NAMALWA (cell line): ENCODE measurements at regions not wholly inside any gene's neighbourhood (a gene's known extent, or its start where the extent isn't known, plus 50 kb on each side); places are given as distances from the start of the nearest gene placed in this dataset.
"Not testable (repeated sequence)": the region's sequence is repeated elsewhere in the genome, so short reads cannot be mapped to it uniquely, and the experiment has no call there.

Experiments used
- DNase-seq: peaks from one replicate; pipeline ENCODE4 v3.0.0-alpha.2; 2015; ENCODE audit warnings: low spot score

DNA sequence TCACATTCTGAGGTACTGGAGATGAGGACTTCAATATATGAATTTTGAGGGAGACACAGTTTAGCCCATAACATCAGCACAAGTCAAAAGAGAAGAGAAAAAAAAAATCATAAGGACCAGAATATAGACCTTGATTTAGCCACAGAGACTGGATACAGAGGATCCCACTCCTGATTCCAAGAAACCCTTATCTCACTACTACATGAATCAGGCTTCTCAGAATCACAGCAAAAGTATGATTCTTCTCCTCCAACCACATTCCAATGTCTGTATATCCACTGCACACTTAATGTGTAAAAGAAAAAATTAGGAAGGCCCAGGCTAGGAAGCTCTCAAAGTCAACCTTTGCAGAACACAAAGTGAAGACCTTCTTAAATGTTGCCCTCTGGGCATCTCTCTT is 610.9 kb downstream of the DTWD2 start:
- no peak for DNase-seq

DNA sequence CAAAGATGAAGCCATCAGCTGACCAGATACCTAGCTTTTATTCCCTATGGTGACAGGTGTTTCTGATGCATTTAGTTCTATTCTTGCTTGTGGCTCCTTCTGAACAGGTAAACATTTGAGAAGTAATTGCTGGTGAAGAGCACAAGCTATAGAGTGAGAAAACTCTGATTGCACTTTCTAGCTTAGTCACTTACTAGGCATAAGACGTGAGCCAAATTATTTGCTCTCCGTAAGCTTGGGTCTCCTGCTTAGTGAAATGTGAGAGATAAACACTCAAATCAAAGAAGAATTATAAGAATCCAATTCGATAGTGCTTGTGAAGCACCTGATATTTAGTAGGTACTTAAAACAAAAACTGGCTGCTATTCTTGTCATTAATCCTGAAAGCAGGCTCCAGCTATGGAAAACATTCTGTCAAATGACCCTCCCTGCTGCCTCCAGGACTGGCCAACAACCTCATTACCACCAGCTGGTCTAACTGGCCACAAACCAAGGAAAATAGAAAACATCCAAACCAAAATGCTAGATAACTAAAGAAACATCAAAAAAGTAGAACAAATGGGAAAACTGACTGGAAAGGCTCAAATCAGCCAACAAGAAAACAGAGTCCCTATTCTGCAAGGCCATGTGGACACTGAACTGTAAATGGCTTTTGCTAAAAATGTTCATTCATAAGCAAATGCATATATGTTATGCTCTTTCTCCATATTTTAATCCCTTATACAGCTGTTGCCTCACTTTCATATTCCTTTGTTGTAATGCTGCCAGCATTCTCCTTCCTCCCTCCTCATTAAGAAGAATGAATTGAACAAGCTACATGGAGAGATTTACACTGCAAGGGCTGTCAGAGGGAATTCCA is 616.1 kb downstream of the DTWD2 start:
- no peak for DNase-seq

DNA sequence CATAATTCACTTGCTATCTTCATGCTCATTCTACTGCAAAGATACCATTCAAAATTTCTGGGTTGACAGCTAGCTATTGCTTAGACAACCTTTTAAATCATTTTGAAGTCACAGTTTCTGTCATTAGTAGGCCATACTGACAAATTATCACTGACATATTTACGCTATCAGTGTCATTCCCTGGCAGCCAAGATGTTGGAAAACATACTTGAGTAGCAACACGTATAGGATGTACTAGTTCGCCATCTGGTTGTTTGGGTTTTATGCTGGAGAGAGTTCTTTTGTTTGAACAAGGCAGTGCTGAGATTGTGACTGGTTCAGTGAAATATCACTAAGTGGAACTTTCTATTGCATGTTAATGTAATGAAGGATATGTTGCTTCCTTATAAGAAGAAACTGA is 621.9 kb downstream of the DTWD2 start:
- DNase-seq: no peak

DNA sequence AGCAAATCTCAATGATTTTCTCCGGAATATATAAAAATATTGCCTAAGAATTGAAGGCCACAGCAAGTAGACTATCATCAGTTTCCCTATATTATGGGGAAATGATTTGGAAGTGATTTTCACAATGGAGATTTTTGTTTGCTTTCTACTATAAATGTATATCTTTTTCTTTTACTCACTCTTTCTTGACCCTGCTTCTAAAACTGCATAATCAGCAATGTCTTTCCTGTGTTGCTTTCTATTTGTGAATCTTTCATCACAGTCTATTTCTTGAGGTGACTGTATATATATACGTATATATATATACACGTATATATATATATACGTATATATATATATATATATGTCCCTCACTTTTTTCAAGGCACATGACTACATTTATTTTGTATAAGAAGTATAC is 622.6 kb downstream of the DTWD2 start:
- DNase-seq: no peak

DNA sequence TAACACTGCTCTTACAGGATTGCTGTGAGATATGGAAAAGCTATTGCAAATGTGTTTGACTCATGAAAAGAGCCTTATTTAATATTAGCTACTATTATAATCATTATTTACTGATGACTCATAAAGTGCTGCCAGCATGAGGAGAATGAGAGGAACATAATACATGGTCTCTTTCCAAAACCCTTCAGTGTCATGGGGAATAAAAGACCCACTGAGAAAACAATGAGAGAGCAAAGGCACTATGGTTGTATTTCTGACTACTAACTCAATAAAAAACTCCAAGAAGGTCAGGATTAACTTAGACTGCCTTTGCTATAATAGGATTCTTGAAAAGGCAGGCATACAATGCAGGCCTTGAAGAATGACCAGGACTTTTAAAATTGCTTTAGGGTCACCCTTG is 633.5 kb downstream of the DTWD2 start:
- DNase-seq: no peak

DNA sequence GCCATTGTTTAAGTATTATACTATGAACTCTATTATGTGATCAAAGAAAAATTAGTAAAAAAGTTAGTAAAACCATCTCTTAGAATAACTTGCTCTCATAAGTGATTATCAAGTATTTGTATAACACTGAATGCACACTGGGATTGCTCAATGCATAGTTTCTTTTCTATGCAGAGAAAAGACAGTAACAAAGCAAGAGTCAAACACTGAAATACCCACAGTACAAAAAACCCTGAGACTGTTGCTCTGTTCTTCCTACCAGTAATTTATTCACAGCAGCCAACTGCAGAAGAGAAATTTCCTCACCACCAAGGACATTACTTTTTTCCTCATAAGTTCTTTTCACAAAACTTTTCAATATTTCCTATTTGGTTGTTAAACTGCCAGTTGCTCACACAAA is 634.4 kb downstream of the DTWD2 start:
- no peak for DNase-seq

DNA sequence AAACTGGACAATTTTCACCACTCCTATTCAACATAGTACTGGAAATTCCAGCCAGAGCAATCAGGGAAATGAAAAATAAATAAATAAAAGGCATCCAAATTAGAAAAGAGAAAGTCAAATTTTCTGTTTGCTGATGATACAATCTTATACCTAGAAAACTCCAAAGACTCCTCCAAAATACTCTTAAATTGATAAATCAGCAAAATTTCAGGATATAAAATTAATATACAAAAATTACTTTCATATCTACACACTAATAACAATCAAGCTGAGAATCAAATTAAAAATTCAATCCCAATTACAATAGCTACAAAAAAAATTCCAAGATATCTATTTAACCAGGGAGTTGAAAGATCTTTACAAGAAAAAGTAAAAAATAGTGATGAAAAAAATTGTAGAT is 651.9 kb downstream of the DTWD2 start:
- no peak for DNase-seq

DNA sequence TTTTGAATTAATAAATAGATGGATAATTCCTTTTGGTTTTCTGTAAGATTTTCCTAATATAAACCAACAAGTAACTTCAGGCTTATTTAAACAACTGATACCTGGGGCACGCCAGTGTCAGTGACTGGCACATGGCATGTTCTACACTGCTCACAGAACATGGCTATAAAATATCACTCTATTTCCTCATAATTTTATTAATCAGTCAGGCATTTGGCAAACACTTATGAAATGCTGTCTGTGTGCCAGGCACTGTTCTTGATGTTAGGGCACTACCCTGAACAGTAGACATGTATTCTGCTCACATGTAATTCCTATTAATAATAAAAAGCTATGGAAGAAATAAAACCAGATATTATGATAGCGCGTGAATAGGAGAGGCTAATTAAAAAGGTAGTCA is 661.0 kb downstream of the DTWD2 start:
- no peak for DNase-seq

DNA sequence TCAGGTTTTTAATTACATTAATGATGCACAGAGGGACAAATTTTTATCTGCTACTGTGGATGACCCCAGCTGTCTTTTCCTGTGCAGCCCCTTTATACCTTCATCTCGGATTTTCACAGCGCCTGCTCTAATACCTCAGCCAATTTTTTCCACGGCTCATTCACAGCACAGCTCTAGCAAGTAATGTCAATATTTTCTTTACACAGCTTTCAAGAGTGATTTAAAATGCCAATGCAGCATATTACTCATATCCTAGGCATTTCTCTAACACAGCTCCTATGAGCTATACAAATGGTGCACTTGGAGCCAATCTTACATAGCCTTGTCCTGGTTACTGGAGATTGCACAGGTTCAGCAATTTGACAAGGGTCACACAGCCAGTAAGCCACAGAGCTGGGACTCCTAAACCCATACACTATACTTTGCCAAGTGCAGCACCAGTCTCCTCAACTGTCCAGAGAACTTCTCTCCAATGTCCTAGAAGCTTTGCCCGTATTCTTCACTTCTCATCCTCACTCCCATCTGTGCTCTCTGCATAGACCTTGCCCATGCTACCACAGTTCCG is 661.8 kb downstream of the DTWD2 start:
- no peak for DNase-seq

DNA sequence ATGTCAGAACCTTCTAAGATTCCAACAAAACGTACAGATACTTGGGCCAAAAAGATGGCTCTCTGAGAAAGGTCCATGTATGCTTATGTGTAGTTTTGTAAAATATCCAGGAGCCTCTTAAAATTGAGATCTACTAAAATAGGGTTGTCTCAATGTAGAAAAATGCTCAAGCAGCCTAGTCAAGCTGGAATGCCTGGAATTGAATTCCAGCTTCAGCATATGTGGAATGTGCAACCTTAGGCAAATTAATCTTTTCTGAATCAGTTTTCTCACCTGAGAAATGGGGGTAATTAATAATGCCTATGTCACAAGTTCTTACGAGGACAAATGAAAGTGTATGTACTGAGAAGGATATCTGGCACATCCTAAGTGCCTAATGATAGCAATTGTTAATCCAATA is 662.4 kb downstream of the DTWD2 start:
- DNase-seq: no peak

DNA sequence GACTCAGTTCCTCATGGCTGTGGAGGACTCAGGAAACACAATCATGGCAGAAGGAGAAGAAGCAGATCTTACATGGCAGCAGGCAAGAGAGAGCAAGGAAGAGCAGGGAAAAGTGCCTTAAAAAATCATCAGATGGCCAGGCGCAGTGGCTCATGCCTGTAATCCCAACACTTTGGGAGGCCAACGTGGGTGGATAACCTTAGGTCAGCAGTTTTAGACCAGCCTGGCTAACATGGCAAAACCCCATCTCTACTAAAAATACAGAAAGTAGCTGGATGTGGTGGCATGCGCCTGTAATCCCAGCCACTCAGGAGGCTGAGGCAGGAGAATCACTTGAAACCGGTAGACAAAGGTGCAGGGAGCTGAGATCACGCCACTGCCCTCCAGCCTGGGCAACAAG is 664.6 kb downstream of the DTWD2 start:
- not testable (repeated sequence) for DNase-seq

DNA sequence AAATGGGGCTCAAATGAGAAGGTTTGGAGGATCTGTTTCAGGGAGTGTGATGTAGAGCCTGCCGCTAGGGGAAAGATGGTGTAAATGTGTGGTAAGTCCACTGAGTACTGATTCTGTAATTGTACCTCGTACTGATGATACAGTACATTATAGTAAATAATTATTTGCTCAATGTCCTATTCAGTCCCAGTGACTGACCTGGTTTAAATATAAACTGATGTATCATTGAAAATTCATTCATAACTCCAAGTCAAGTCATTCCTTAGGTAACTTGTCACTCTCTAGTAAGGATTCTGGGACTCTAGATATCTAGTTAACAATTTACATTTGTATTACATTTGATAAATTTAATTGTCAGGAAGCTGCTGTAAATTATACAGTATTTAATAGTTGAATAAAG is 667.3 kb downstream of the DTWD2 start:
- no peak for DNase-seq

DNA sequence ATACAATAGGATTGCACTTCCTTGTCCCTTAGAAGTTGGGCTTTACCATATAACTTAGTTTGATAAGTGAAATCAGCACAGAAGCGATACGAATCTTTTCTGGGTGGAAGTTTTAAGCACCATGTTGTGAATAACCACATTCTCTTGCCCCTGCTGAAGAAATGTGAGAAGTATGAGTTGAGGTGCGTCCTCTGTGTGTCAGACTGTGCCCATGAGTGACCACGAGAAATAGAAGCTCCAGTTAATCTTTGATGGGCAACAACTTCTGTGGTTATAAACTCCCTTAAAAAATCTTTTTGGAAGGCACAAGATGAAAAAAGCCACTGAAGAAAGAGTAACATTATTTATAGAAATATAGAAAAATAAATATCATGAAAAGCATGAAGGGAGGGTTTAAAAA is 668.2 kb downstream of the DTWD2 start:
- no peak for DNase-seq

DNA sequence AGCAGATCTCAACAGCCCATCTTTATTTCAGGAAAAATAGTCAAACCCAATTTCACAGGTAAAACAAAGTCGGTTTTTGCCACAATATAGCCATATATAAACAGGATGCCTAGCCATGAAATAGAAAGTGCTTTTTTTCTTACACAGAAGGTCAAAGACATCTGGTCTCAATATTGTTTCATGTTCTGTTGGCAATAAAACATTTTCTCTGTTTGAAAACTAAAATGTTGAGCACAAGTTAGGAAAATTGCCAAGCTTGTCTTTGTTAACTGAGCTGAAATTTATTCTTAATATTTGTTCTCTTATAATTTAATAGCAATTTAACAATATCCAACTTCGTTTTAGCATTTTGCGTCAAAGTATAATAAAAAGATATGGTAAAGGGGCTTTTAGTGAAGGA is 673.4 kb downstream of the DTWD2 start:
- DNase-seq: no peak

DNA sequence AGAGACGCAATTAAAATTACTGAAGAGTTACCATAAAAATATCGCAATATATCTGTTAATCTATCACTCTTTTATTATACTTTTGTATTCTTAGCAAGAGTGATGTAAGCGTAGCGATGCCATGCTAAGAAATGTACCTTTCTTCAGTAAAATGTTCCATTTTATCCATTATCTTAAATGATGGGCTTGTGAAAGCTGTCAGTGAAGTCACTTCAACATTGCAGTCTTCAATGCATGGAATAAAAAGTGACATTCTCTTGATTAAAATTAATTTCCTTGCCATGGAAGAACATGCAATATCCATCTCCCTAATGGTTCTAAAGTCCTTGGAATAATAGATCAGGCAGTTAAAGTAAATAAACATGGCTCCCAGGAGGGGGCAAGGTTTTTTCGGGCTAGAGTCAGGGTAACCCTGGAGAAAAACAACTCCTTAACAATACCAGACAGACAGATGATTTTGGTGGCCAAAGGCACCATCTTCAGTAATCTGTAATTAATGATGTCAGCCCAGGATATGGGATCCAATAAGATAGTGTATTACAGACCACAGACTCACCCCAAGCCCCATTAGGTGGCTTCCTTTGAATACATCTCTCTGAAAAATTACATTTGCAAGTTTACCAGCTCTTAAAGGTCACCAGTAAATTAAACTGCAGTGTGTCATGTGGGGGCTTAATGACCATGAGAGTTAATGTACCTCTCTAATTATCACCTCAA is 677.1 kb downstream of the DTWD2 start:
- DNase-seq: no peak

DNA sequence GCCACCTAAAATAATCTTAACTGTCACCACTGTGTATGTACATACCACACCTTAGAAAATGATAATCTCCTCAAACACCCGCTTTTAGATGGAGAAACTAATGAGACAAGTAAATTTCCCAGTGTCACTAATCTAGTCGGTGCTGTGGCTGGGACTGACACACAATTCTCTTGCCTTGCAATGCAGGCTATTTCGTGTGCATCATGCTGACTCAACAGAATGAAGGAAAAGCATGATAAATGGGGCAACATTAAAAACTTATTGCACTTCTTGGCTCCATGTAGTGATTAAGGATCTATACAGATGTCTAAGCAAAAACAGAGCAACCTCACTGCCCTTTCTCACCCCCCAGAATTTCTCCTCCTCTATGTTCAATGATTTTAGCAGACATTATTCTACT is 677.9 kb downstream of the DTWD2 start:
- DNase-seq: no peak

DNA sequence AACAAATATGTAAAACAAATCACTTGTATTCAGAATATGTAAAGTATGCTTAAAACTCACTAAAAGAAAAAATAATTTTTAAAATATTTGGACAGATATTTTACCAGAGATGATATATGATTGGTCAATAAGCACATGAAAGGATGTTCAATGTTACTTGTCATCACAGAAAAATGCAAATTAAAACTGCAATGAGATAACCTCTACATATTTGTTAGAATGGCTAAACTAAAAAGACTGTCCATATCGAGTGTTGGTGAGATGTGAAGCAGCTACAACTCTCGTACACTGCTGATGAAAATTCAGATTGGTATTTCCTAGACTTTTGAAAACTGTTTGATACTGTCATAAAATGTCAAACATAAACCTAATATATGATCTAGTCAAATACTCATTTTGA is 685.1 kb downstream of the DTWD2 start:
- no peak for DNase-seq

DNA sequence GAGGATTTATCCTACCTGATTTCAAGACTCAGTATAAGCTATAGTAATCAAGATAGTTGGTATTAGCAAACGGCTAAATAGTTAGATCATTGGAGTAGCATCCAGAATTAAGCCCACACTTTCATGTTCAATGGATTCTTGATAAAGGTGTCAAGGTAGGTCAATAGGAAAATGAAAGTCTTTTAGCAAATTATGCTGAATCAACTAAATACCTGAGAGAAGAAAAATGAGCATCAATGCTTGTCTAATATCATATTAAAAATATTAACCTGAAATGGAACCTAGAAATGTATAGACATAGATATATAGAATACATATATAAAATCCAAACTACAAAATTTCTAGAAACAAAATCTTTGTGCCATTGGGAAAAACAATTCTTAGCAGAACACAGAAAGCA is 685.6 kb downstream of the DTWD2 start:
- DNase-seq: no peak

DNA sequence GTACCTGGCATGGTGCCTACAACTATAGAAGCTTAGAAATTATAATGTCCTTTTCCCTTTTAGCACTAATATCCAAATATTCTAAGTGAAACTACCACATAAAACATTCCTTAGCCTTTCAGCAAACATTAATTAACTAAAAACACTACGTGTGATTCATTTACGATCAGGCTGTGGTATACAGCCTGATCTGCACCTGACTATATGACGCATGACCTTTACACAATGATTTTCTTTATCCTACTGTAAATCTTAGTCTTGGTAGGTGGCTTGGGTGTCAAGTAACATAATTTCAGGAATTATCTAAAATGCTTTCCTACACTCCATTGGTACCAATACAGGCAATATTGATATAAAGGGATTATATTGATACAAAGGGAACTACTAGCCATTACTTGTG is 686.7 kb downstream of the DTWD2 start:
- DNase-seq: no peak

DNA sequence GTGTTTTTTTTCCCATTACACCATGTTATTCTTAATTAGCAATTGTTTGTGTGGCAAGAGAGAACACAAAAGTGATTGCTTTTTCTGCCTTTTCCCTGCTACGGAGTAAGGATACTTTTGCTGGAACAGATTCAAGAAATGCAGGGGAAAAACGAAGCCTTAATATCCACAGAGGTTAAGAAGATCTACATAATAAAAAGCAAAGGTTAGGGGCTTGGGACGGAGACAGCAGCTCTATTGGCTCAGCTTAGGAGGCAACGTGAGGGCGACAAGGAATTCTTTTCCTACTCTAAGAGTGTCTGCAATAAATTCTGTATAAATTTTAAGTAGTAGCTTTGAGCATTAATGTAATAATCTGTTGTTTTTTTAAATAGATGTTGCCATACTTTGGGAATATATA is 693.3 kb downstream of the DTWD2 start:
- no peak for DNase-seq

DNA sequence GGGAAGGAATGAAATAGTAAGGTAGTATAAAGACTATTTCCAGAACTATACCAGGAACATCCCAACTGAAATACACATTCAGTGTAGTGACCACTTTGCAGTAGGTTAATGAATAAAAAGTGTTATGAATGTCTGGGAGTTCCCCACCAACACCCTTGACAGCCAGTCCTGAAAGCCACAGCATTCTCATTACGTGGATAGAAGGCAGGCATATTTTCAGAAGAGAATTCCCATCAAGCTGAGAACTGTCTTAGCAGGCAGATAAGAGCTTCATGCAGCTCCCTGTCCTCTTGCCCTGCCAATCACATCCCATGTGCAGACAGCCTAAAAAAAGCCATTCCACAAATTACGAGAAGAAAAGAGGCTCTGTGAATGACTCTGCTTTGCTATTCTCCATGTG is 695.0 kb downstream of the DTWD2 start:
- no peak for DNase-seq

DNA sequence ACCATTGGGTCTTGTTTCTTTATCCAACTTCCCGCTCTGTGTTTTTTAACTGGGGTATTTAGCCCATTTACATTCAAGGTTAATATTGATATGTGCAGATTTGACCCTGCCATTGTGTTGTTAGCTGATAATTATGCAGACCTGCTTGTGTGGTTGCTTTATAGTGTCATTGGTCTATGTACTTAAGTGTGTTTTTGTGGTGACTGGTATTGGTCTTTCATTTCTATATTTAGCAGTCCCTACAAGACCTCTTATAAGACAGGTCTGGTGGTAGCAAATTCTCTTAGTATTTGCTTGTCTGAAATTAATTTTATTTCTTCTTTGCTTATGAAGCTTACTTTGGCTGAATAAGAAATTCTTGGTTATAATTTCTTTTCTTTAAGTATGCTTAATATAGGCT is 698.1 kb downstream of the DTWD2 start:
- no peak for DNase-seq

DNA sequence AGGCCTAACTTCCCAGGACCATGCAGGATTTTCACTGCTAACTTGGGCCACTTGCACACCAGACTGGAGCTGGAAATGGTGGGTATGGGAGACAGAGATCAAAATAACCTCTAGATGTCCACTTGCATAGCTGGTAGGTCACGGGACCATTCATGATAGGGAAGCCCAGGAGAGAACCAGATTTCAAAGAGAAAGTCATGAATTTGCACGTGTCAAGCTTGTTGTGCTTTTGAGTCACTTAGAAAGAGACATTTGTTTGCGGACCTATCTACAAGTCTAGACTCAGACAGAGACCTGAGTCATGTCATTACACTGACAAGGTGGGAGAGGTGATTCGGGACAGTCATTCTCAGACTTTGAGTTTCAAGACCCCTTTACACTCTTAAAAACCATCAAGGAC is 704.1 kb downstream of the DTWD2 start:
- DNase-seq: not testable (repeated sequence)
